Loucy (cell line): ENCODE measurements at regions not wholly inside any gene's neighbourhood (a gene's known extent, or its start where the extent isn't known, plus 50 kb on each side); places are given as distances from the start of the nearest gene placed in this dataset.

Source experiments
- H2AFZ ChIP-seq: fragments of 200-600 bp; sonication (generic); 2 replicates; pipeline ENCODE4 v1.6.0; 2016; ENCODE audit warnings: antibody characterized with exemption, mild to moderate bottlenecking, low read length, moderate library complexity
- H3F3A ChIP-seq: fragments of 200-600 bp; 2 replicates; pipeline ENCODE4 v1.6.0; 2016; ENCODE audit warnings: antibody characterized with exemption, low read depth, mild to moderate bottlenecking
- H3K27me3 ChIP-seq: fragments of 200-600 bp; sonication (generic); 2 replicates; pipeline ENCODE4 v1.6.1; 2014; ENCODE audit warnings: low read length, mild to moderate bottlenecking; ENCODE audit not compliant: insufficient read depth, poor library complexity, severe bottlenecking
- H3K36me3 ChIP-seq: fragments of 200-600 bp; sonication (generic); 2 replicates; pipeline ENCODE4 v1.6.1; 2016; ENCODE audit warnings: low read length; ENCODE audit not compliant: insufficient read depth
- H3K4me1 ChIP-seq: fragments of 200-600 bp; sonication (generic); 2 replicates; pipeline ENCODE4 v1.5.1; 2014; ENCODE audit warnings: low read length, mild to moderate bottlenecking; ENCODE audit not compliant: insufficient read depth, poor library complexity, severe bottlenecking
- H3K4me2 ChIP-seq: fragments of 200-600 bp; sonication (generic); 2 replicates; pipeline ENCODE4 v1.6.0; 2014; ENCODE audit warnings: antibody characterized with exemption, low read length, low read depth, mild to moderate bottlenecking; ENCODE audit not compliant: poor library complexity, severe bottlenecking
- H3K4me3 ChIP-seq: fragments of 200-600 bp; sonication (generic); 2 replicates; pipeline ENCODE4 v1.5.1; 2014; ENCODE audit warnings: low read length, mild to moderate bottlenecking, mixed read lengths; ENCODE audit not compliant: poor library complexity, severe bottlenecking
- H3K79me2 ChIP-seq: fragments of 200-600 bp; sonication (generic); 2 replicates; pipeline ENCODE4 v1.6.1; 2014; ENCODE audit warnings: low read length; ENCODE audit not compliant: insufficient read depth
- H3K9ac ChIP-seq: fragments of 200-600 bp; sonication (generic); 2 replicates; pipeline ENCODE4 v1.6.0; 2014; ENCODE audit warnings: mild to moderate bottlenecking, low read depth, low read length, moderate library complexity; ENCODE audit not compliant: poor library complexity, severe bottlenecking
- H3K9me2 ChIP-seq: fragments of 200-600 bp; sonication (generic); replicated peaks from 2 replicates; pipeline ENCODE4 v1.6.1; 2016; ENCODE audit warnings: low read depth, low read length, mixed read lengths
- H3K9me3 ChIP-seq: fragments of 200-600 bp; sonication (generic); 2 replicates; pipeline ENCODE4 v1.6.1; 2014; ENCODE audit warnings: mild to moderate bottlenecking, antibody characterized with exemption, low read length, low read depth; ENCODE audit not compliant: insufficient read depth
- H4K20me1 ChIP-seq: fragments of 200-600 bp; sonication (generic); 2 replicates; pipeline ENCODE4 v1.6.0; 2014; ENCODE audit warnings: antibody characterized with exemption, low read length, mild to moderate bottlenecking; ENCODE audit not compliant: insufficient read depth, poor library complexity, severe bottlenecking
- CTCF ChIP-seq: fragments of 200-600 bp; sonication (generic); conservative IDR thresholded peaks from 2 replicates; pipeline ENCODE4 v1.5.1; 2014; ENCODE audit warnings: mild to moderate bottlenecking, antibody characterized with exemption, low read length
- EZH2phosphoT487 ChIP-seq: fragments of 200-600 bp; IDR thresholded peaks from 2 replicates; pipeline ENCODE4 v1.6.1; 2018; ENCODE audit warnings: antibody characterized with exemption, mild to moderate bottlenecking, moderate library complexity, borderline replicate concordance

GRCh38 chr9:13388157-13388556 is 108.7 kb upstream of the MPDZ start:
- no peak for TF ChIP-seq CTCF
- no peak for TF ChIP-seq EZH2phosphoT487
- H3K4me2 ChIP-seq, result no peak overlapping the region
- no peaks in the 10 kb centered on the region for H3K9me3 ChIP-seq

DNA sequence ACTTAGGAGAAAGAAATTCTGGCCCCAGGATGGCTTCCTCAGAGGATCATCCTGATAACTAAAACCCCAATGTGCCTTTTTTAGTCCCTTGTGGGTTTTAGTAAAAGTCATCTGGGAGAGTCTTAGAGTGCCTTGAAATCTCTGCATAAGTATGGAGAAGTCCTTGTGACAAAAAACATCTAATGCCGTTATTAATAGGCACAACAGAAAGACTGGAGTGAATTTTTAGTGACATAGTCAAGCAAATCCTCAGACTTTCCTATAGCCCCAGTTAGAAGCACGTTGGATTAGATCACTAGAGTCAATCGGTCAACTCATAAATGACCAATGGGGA is 108.2 kb upstream of the MPDZ start:
- no peak for TF ChIP-seq CTCF
- no peak for TF ChIP-seq EZH2phosphoT487
- H3K79me2 ChIP-seq, result no peaks in the 10 kb centered on the region
- no peaks in the 10 kb centered on the region for H3K9me3 ChIP-seq
- no peaks in the 10 kb centered on the region for H3K27me3 ChIP-seq
- H3K36me3 ChIP-seq, result no peaks in the 10 kb centered on the region
- H3F3A ChIP-seq, result no peaks in the 10 kb centered on the region
- H3K9ac ChIP-seq, result no peak overlapping the region
- no peak overlapping the region for H3K4me2 ChIP-seq
- H2AFZ ChIP-seq, result no peak overlapping the region
- H3K4me3 ChIP-seq, result no peak overlapping the region
- H4K20me1 ChIP-seq, result no peaks in the 10 kb centered on the region
- H3K4me1 ChIP-seq, result no peaks in the 10 kb centered on the region
- no peaks in the 10 kb centered on the region for H3K9me2 ChIP-seq

More at GRCh38 chr9:13388157-13388556, 108.7 kb upstream of the MPDZ start:
- no peak overlapping the region for H2AFZ ChIP-seq
- H3K79me2 ChIP-seq, result no peaks in the 10 kb centered on the region
- no peaks in the 10 kb centered on the region for H3K9me2 ChIP-seq
- H3K36me3 ChIP-seq, result no peaks in the 10 kb centered on the region
- H4K20me1 ChIP-seq, result no peaks in the 10 kb centered on the region
- H3K4me1 ChIP-seq, result no peaks in the 10 kb centered on the region
- no peaks in the 10 kb centered on the region for H3K27me3 ChIP-seq
- H3K4me3 ChIP-seq, result no peak overlapping the region
- H3K9ac ChIP-seq, result no peak overlapping the region
- no peaks in the 10 kb centered on the region for H3F3A ChIP-seq

GRCh38 chr9:13386935-13387733 is 107.6 kb upstream of the MPDZ start:
- H4K20me1 ChIP-seq, result no peaks in the 10 kb centered on the region
- H2AFZ ChIP-seq, result no peak overlapping the region
- no peaks in the 10 kb centered on the region for H3K27me3 ChIP-seq
- H3K36me3 ChIP-seq, result no peaks in the 10 kb centered on the region
- no peaks in the 10 kb centered on the region for H3K9me3 ChIP-seq
- H3F3A ChIP-seq, result no peaks in the 10 kb centered on the region
- H3K9ac ChIP-seq, result no peak overlapping the region
- H3K4me1 ChIP-seq, result no peaks in the 10 kb centered on the region
- TF ChIP-seq EZH2phosphoT487 (no peak), CTCF (no peak)
- no peak overlapping the region for H3K4me2 ChIP-seq
- no peaks in the 10 kb centered on the region for H3K79me2 ChIP-seq
- no peaks in the 10 kb centered on the region for H3K9me2 ChIP-seq
- no peak overlapping the region for H3K4me3 ChIP-seq
